Right lobe of liver (tissue), 6 donors: ENCODE measurements at regions not wholly inside any gene's neighbourhood (a gene's known extent, or its start where the extent isn't known, plus 50 kb on each side); places are given as distances from the start of the nearest gene placed in this dataset.

ENCODE experiments used
- ATAC-seq, 4 donors: fragments of 200-7000 bp; cut with Tn5 transposase; one replicate each; pipeline ENCODE4 v1.9.1; 2020; ENCODE audit warnings: mild to moderate bottlenecking in 4 of 4, moderate library complexity in 4 of 4
- DNase-seq, 3 donors: peaks; one replicate each; pipeline ENCODE4 v3.0.0-alpha.2; 2020
- H3K27ac ChIP-seq, 3 donors: fragments of 200-600 bp; one replicate each; pipeline ENCODE4 v1.8.0; 2022
- H3K27me3 ChIP-seq, 2 donors: fragments of 200-600 bp; one replicate each; pipeline ENCODE4 v1.8.0; 2022
- H3K36me3 ChIP-seq, 4 donors: fragments of 200-600 bp; sonication (generic) in 1 of 4; one replicate each; pipeline versions ENCODE4 v1.5.1 to v1.8.0; 2017 to 2022; ENCODE audit warnings: control low read depth in 1 of 4
- H3K4me1 ChIP-seq, 4 donors: fragments of 200-600 bp; sonication (generic) in 1 of 4; one replicate each; pipeline versions ENCODE4 v1.5.1 to v1.8.0; 2017 to 2022; ENCODE audit warnings: control low read depth in 1 of 4
- H3K4me3 ChIP-seq, 3 donors: fragments of 200-600 bp; one replicate each; pipeline ENCODE4 v1.8.0; 2022
- H3K9me3 ChIP-seq, 4 donors: fragments of 200-600 bp; sonication (generic) in 1 of 4; one replicate each; pipeline versions ENCODE4 v1.5.1 to v1.8.0; 2017 to 2022; ENCODE audit warnings: control low read depth in 1 of 4
- POLR2A ChIP-seq: fragments of 450-650 bp; IDR thresholded peaks from one replicate; pipeline ENCODE4 v1.6.1; 2017; ENCODE audit warnings: antibody characterized with exemption, mild to moderate bottlenecking
- WGBS: methylation state at CpG from one replicate; pipeline ENCODE4 v1.1.6; 2018; ENCODE audit warnings: low coverage, low lambda C conversion rate; ENCODE audit not compliant: insufficient coverage; ENCODE audit errors: missing lambda C conversion rate; 5-methylcytosine and 5-hydroxymethylcytosine counted together
- intact Hi-C, 2 donors: fragments of 100-400 bp; cut with DNase I; formaldehyde crosslinking; loops; one replicate each; pipeline versions ENCODE4 v1.11.2 to v1.14.1; 2022
- TF ChIP-seq, protein P1 (sequence below), 4 donors: fragments of 200-600 bp in 3 of 4; fragments of 450-650 bp in 1 of 4; IDR thresholded peaks; one replicate each; pipeline versions ENCODE4 v1.5.1 to v1.8.0; 2016 to 2022; ENCODE audit warnings: antibody characterized with exemption in 4 of 4, mild to moderate bottlenecking in 2 of 4
- donor health status: DM: no; HTN: yes; CAD: no.
- donor health status: DM: no; HTN: no; CAD: no.
- donor health status: DM: no; HTN: no; CAD: no.
- donor health status: DM: no; HTN: yes; CAD: no.
- donor health status: DM: no; HTN: yes; CAD: no.

GRCh38 chr4:117610706-117611308, 423.5 kb upstream of the NDST3 start:
- Histone ChIP-seq H3K9me3 (no peaks in the 10 kb centered on the region), H3K4me3 (no peak overlapping the region), H3K27me3 (no peaks in the 10 kb centered on the region), H3K4me1 (no peaks in the 10 kb centered on the region), H3K27ac (no peak overlapping the region), H3K36me3 (no peaks in the 10 kb centered on the region)
- ATAC-seq, result no peak
- no peak for DNase-seq
- no CpG with 5 or more reads among the region's 1 CpG for WGBS
- TF ChIP-seq POLR2A, result no peak
- TF ChIP-seq, protein P1, sequence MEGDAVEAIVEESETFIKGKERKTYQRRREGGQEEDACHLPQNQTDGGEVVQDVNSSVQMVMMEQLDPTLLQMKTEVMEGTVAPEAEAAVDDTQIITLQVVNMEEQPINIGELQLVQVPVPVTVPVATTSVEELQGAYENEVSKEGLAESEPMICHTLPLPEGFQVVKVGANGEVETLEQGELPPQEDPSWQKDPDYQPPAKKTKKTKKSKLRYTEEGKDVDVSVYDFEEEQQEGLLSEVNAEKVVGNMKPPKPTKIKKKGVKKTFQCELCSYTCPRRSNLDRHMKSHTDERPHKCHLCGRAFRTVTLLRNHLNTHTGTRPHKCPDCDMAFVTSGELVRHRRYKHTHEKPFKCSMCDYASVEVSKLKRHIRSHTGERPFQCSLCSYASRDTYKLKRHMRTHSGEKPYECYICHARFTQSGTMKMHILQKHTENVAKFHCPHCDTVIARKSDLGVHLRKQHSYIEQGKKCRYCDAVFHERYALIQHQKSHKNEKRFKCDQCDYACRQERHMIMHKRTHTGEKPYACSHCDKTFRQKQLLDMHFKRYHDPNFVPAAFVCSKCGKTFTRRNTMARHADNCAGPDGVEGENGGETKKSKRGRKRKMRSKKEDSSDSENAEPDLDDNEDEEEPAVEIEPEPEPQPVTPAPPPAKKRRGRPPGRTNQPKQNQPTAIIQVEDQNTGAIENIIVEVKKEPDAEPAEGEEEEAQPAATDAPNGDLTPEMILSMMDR (IDR thresholded peaks at IDR 0.05), result no peak
- intact Hi-C loops, result no loop called here

DNA sequence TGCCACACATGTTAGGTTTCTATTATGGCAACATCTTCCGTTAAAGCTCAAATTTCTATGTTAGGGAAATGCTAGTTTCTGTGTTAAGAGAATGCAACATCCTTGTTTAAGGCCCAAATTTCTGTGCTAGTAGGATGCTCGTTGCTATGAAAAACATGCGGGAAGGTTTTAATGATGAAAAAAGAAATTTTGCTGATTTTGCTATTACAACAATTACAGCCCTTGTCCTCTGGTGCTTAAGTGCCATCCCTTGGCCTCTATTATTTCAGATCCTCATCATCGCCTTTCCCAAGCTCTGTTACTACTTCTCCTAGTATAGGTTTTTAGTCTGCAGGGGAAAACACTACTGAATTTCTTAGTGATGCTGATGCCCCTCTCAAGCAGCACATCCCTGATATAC, 412.6 kb upstream of the NDST3 start:
- no peak overlapping the region for H3K27ac ChIP-seq
- ATAC-seq (no peak), DNase-seq (no peak)
- WGBS, result 86% methylated on average over 4 of the region's 4 CpGs
- no peaks in the 10 kb centered on the region for H3K9me3 ChIP-seq
- no peaks in the 10 kb centered on the region for H3K36me3 ChIP-seq
- H3K4me3 ChIP-seq, result no peak overlapping the region
- intact Hi-C loops, result no loop called here
- no peaks in the 10 kb centered on the region for H3K4me1 ChIP-seq
- H3K27me3 ChIP-seq, result no peaks in the 10 kb centered on the region
- TF ChIP-seq POLR2A, result no peak
- TF ChIP-seq, protein P1 (IDR thresholded peaks at IDR 0.05), result no peak

DNA sequence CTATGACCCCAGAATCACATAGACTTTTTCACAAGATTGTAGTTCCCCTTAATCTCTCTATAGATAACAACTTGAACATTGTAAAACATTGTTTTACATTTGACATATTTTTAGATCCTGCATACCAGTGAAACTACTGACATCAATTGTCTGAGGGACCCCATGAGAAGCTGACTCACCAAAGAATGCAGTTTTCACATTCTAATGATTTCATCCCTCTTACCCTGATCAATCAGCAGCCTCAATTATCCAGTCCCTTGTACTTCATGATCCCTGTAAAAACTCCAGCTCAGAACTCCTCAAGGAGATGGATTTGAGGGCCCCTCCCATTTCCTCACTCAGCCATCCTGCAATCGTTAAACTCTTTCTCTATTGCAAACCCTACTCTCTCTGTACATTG, 411.0 kb upstream of the NDST3 start:
- intact Hi-C loops, result no loop called here
- no peak for TF ChIP-seq POLR2A
- TF ChIP-seq, protein P1 (IDR thresholded peaks at IDR 0.05), result no peak
- no peaks in the 10 kb centered on the region for H3K27me3 ChIP-seq
- H3K27ac ChIP-seq, result no peak overlapping the region
- WGBS, result 85% methylated on average over 1 of the region's 1 CpG
- no peak overlapping the region for H3K4me3 ChIP-seq
- H3K9me3 ChIP-seq, result no peaks in the 10 kb centered on the region
- ATAC-seq (no peak), DNase-seq (no peak)
- no peaks in the 10 kb centered on the region for H3K4me1 ChIP-seq
- no peaks in the 10 kb centered on the region for H3K36me3 ChIP-seq

DNA sequence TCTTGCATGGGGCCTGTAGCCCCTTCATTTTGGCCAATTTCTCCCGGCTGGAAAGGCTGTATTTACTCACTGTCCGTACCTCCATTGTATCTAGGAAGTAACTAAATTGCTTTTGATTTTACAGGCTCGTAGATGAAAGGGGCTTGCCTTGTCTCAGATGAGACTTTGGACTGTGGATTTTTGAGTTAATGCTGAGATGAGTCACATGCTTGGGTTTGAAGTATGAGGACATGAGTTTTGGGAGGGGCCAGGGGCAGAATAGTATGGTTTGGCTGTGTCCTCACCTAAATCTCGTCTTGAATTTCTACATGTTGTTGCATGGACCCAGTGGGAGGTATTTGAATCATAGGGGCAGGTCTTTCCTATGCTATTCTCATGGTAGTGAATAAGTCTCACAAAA, 407.6 kb upstream of the NDST3 start:
- intact Hi-C loops, result no loop called here
- ATAC-seq (no peak), DNase-seq (no peak)
- no peaks in the 10 kb centered on the region for H3K27me3 ChIP-seq
- TF ChIP-seq POLR2A, result no peak
- TF ChIP-seq, protein P1 (IDR thresholded peaks at IDR 0.05), result no peak
- H3K4me1 ChIP-seq, result no peaks in the 10 kb centered on the region
- H3K36me3 ChIP-seq, result no peaks in the 10 kb centered on the region
- H3K4me3 ChIP-seq, result no peak overlapping the region
- WGBS, result 57% methylated on average over 4 of the region's 4 CpGs
- H3K27ac ChIP-seq, result no peak overlapping the region
- H3K9me3 ChIP-seq, result no peaks in the 10 kb centered on the region

- Histone ChIP-seq H3K27ac (no peak overlapping the region), H3K4me1 (no peaks in the 10 kb centered on the region), H3K4me3 (no peak overlapping the region), H3K36me3 (no peaks in the 10 kb centered on the region), H3K9me3 (no peaks in the 10 kb centered on the region), H3K27me3 (no peaks in the 10 kb centered on the region)
- TF ChIP-seq, protein P1 (IDR thresholded peaks at IDR 0.05), result no peak
- no peak for TF ChIP-seq POLR2A
- intact Hi-C loops, result no loop called here
- WGBS, result 35% methylated on average over 1 of the region's 1 CpG
- ATAC-seq (no peak), DNase-seq (no peak)
Observed at GRCh38 chr4:117634716-117635115, 399.6 kb upstream of the NDST3 start.
